ENCODE measurements at regions not wholly inside any gene's neighbourhood (a gene's known extent, or its start where the extent isn't known, plus 50 kb on each side); places are given as distances from the start of the nearest gene placed in this dataset.

GRCh38 chr12:126114441-126114840, 1049.2 kb downstream of the AACS start:
- TF ChIP-seq CTCF (conservative IDR thresholded peaks at IDR 0.05; ENCODE audit: low read length) = no peak
- no peak for TF ChIP-seq EZH2phosphoT487 (IDR thresholded peaks at IDR 0.05; ENCODE audit: borderline replicate concordance, low read depth, low read length)
